GM23248 (cell line): ENCODE measurements at regions not wholly inside any gene's neighbourhood (a gene's known extent, or its start where the extent isn't known, plus 50 kb on each side); places are given as distances from the start of the nearest gene placed in this dataset.

Experiments
- EZH2 ChIP-seq: fragments of 200-600 bp; sonication (generic); IDR thresholded peaks from 2 replicates; pipeline ENCODE4 v1.6.1; 2018; ENCODE audit warnings: antibody characterized with exemption, mild to moderate bottlenecking; ENCODE audit not compliant: insufficient read depth, poor library complexity, severe bottlenecking
- EZH2phosphoT487 ChIP-seq: fragments of 200-600 bp; sonication (generic); IDR thresholded peaks from 2 replicates; pipeline ENCODE4 v1.6.1; 2018; ENCODE audit warnings: antibody characterized with exemption, moderate library complexity, mild to moderate bottlenecking, low read depth; ENCODE audit not compliant: insufficient read depth

DNA sequence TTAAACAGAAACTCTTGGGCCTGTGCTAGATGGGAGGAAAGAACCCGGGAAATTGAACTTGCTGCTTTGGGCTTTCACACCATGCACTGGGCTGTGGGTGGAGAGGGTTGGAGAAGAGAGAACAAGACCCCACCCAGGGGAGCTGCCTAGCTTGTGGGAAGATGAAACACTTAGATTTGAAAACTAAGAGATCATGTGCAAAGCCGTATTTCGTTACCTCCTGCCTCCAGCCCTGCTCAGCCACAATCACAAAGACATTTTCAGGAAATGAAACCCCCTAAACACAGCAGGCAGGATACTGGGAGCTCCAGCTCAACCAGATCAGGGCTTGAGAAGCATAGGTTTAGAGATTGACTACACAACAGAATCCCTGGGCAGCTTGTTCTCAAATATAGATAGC, 183.0 kb upstream of the C2CD4B start:
- no peak for TF ChIP-seq EZH2phosphoT487
- TF ChIP-seq EZH2 = no peak
